ENCODE measurements at regions not wholly inside any gene's neighbourhood (a gene's known extent, or its start where the extent isn't known, plus 50 kb on each side); places are given as distances from the start of the nearest gene placed in this dataset.

GRCh38 chr2:65885266-65885665 lies 452.9 kb upstream of the SPRED2 start:
- ATAC-seq (no peak), FAIRE-seq (no peak), DNase-seq (ENCODE audit: low spot score) (no peak)
- Histone ChIP-seq H3K27ac (ENCODE audit: extremely low read length, insufficient read depth, low read length) (no peak overlapping the region), H3K4me3 (replicated peaks in 1 of 3; ENCODE audit: insufficient read depth in 1 of 3, low read depth in 2 of 3, low read length in 3 of 3) (no peak overlapping the region), H3K9ac (ENCODE audit: insufficient read depth, low read depth, low read length) (no peak overlapping the region), H3K27me3 (ENCODE audit: control insufficient read depth in 1 of 2, insufficient read depth in 2 of 2, low read length in 2 of 2) (no peaks in the 10 kb centered on the region), H3K9me3 (ENCODE audit: low read length) (no peaks in the 10 kb centered on the region), H3K36me3 (replicated peaks in 1 of 2; ENCODE audit: control insufficient read depth in 1 of 2, insufficient read depth in 2 of 2, low read length in 2 of 2) (no peaks in the 10 kb centered on the region), H4K20me1 (ENCODE audit: insufficient read depth, low read length) (no peaks in the 10 kb centered on the region), H2AFZ (ENCODE audit: low read length) (no peak overlapping the region), H3K4me2 (ENCODE audit: low read depth, low read length) (no peak overlapping the region), H3K4me1 (ENCODE audit: insufficient read depth, low read length) (no peaks in the 10 kb centered on the region), H3K79me2 (ENCODE audit: insufficient read depth, low read length) (no peaks in the 10 kb centered on the region)
- no TSS peak for BruUV-seq (replicated peaks)
- TF ChIP-seq NCOR1 (IDR thresholded peaks at IDR 0.05; ENCODE audit: borderline replicate concordance, low read length) (no peak), ZSCAN12 (CRISPR knock-in tag; IDR thresholded peaks at IDR 0.05) (no peak), HNRNPUL1 (IDR thresholded peaks at IDR 0.05; ENCODE audit: low read depth, low read length) (no peak), ZNF550 (CRISPR knock-in tag; IDR thresholded peaks at IDR 0.05; ENCODE audit: borderline replicate concordance) (no peak), ZSCAN22 (CRISPR knock-in tag; IDR thresholded peaks at IDR 0.05) (no peak), GTF3A (CRISPR knock-in tag; conservative IDR thresholded peaks at IDR 0.05) (no peak), ZFP91 (CRISPR knock-in tag; IDR thresholded peaks at IDR 0.05; ENCODE audit: borderline replicate concordance) (no peak), ZNF101 (CRISPR knock-in tag; IDR thresholded peaks at IDR 0.05; ENCODE audit: borderline replicate concordance, low read depth) (no peak)
- TF ChIP-seq, protein P1, sequence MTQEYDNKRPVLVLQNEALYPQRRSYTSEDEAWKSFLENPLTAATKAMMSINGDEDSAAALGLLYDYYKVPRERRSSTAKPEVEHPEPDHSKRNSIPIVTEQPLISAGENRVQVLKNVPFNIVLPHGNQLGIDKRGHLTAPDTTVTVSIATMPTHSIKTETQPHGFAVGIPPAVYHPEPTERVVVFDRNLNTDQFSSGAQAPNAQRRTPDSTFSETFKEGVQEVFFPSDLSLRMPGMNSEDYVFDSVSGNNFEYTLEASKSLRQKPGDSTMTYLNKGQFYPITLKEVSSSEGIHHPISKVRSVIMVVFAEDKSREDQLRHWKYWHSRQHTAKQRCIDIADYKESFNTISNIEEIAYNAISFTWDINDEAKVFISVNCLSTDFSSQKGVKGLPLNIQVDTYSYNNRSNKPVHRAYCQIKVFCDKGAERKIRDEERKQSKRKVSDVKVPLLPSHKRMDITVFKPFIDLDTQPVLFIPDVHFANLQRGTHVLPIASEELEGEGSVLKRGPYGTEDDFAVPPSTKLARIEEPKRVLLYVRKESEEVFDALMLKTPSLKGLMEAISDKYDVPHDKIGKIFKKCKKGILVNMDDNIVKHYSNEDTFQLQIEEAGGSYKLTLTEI (CRISPR knock-in tag; conservative IDR thresholded peaks at IDR 0.05), result no peak
- TF ChIP-seq, protein P2, sequence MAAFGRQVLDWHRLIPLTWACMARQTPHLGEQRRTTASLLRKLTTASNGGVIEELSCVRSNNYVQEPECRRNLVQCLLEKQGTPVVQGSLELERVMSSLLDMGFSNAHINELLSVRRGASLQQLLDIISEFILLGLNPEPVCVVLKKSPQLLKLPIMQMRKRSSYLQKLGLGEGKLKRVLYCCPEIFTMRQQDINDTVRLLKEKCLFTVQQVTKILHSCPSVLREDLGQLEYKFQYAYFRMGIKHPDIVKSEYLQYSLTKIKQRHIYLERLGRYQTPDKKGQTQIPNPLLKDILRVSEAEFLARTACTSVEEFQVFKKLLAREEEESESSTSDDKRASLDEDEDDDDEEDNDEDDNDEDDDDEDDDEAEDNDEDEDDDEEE (CRISPR knock-in tag; IDR thresholded peaks at IDR 0.05), result no peak
- in situ Hi-C loops (cut with HindIII; ENCODE audit: extremely low pct_ligation_motif_present, low pct_unique_long_range_greater_than_20kb), result no loop called here
- intact Hi-C loops (cut with micrococcal nuclease; ENCODE audit: unreplicated experiment), result no loop called here
- CTCF ChIA-PET (ENCODE audit: low intra/inter-chr PET ratio, low total read pairs), result no interaction called here
- POLR2A ChIA-PET, result no interaction called here
- 18% methylated on average over 1 of the region's 1 CpG for WGBS (ENCODE audit: low lambda C conversion rate)
